ENCODE measurements at regions not wholly inside any gene's neighbourhood (a gene's known extent, or its start where the extent isn't known, plus 50 kb on each side); places are given as distances from the start of the nearest gene placed in this dataset.

GRCh38 chr5:27479859-27480258 lies 441.5 kb upstream of the CDH9 start:
- Histone ChIP-seq H3K4me3 (ENCODE audit: low read length) (no peak overlapping the region), H3K27me3 (ENCODE audit: control insufficient read depth, insufficient read depth, low read length) (no peaks in the 10 kb centered on the region), H3K36me3 (ENCODE audit: control insufficient read depth, insufficient read depth, low read length) (peaks cover 26% of the 10 kb centered on the region; the same call in 1 of the 2 replicates), H3K9me3 (ENCODE audit: control insufficient read depth, insufficient read depth, low read length) (peaks cover 3% of the 10 kb centered on the region; the same call in 1 of the 2 replicates), H3K4me1 (ENCODE audit: control insufficient read depth, insufficient read depth, low read length) (no peaks in the 10 kb centered on the region), H3K27ac (ENCODE audit: low read length) (no peak overlapping the region)
- WGBS (ENCODE audit: insufficient coverage, insufficient read length): no CpG with 5 or more reads among the region's 4 CpGs
- no peak for DNase-seq (ENCODE audit: low read depth, low spot score)

- WGBS (ENCODE audit: insufficient coverage, insufficient read length): no CpG with 5 or more reads among the region's 4 CpGs
- Histone ChIP-seq H3K27ac (ENCODE audit: low read length) (no peak overlapping the region), H3K4me3 (ENCODE audit: low read length) (no peak overlapping the region), H3K9me3 (ENCODE audit: control insufficient read depth, insufficient read depth, low read length) (peaks cover 3% of the 10 kb centered on the region; the same call in 1 of the 2 replicates), H3K4me1 (ENCODE audit: control insufficient read depth, insufficient read depth, low read length) (no peaks in the 10 kb centered on the region), H3K36me3 (ENCODE audit: control insufficient read depth, insufficient read depth, low read length) (peaks cover 26% of the 10 kb centered on the region; the same call in 1 of the 2 replicates), H3K27me3 (ENCODE audit: control insufficient read depth, insufficient read depth, low read length) (no peaks in the 10 kb centered on the region)
- no peak for DNase-seq (ENCODE audit: low read depth, low spot score)
Measured at GRCh38 chr5:27477550-27477949, 439.2 kb upstream of the CDH9 start.

GRCh38 chr5:27476356-27476988 lies 438.1 kb upstream of the CDH9 start:
- Histone ChIP-seq H3K4me3 (ENCODE audit: low read length) (no peak overlapping the region), H3K36me3 (ENCODE audit: control insufficient read depth, insufficient read depth, low read length) (peaks cover 26% of the 10 kb centered on the region; the same call in 1 of the 2 replicates), H3K27me3 (ENCODE audit: control insufficient read depth, insufficient read depth, low read length) (no peaks in the 10 kb centered on the region), H3K9me3 (ENCODE audit: control insufficient read depth, insufficient read depth, low read length) (peaks cover 3% of the 10 kb centered on the region; the same call in 1 of the 2 replicates), H3K27ac (ENCODE audit: low read length) (no peak overlapping the region), H3K4me1 (ENCODE audit: control insufficient read depth, insufficient read depth, low read length) (no peaks in the 10 kb centered on the region)
- no peak for DNase-seq (ENCODE audit: low read depth, low spot score)
- WGBS (ENCODE audit: insufficient coverage, insufficient read length): no CpG with 5 or more reads among the region's 2 CpGs

GRCh38 chr5:27475063-27475462 lies 436.7 kb upstream of the CDH9 start:
- no peak overlapping the region for H3K27ac ChIP-seq (ENCODE audit: low read length)
- peaks cover 26% of the 10 kb centered on the region; the same call in 1 of the 2 replicates for H3K36me3 ChIP-seq (ENCODE audit: control insufficient read depth, insufficient read depth, low read length)
- no peak for DNase-seq (ENCODE audit: low read depth, low spot score)
- peaks cover 3% of the 10 kb centered on the region; the same call in 1 of the 2 replicates for H3K9me3 ChIP-seq (ENCODE audit: control insufficient read depth, insufficient read depth, low read length)
- no peaks in the 10 kb centered on the region for H3K27me3 ChIP-seq (ENCODE audit: control insufficient read depth, insufficient read depth, low read length)
- H3K4me3 ChIP-seq (ENCODE audit: low read length): no peak overlapping the region
- WGBS (ENCODE audit: insufficient coverage, insufficient read length): no CpG with 5 or more reads among the region's 1 CpG
- H3K4me1 ChIP-seq (ENCODE audit: control insufficient read depth, insufficient read depth, low read length): no peaks in the 10 kb centered on the region

- DNase-seq (ENCODE audit: low read depth, low spot score): no peak
- Histone ChIP-seq H3K4me1 (ENCODE audit: control insufficient read depth, insufficient read depth, low read length) (no peaks in the 10 kb centered on the region), H3K36me3 (ENCODE audit: control insufficient read depth, insufficient read depth, low read length) (peaks cover 26% of the 10 kb centered on the region; the same call in 1 of the 2 replicates), H3K9me3 (ENCODE audit: control insufficient read depth, insufficient read depth, low read length) (peaks cover 3% of the 10 kb centered on the region; the same call in 1 of the 2 replicates), H3K27me3 (ENCODE audit: control insufficient read depth, insufficient read depth, low read length) (no peaks in the 10 kb centered on the region), H3K27ac (ENCODE audit: low read length) (no peak overlapping the region), H3K4me3 (ENCODE audit: low read length) (peak overlapping the region; percentile 17; the same call in 1 of the 2 replicates)
Measured at GRCh38 chr5:27474395-27474794, 436.0 kb upstream of the CDH9 start.

- Histone ChIP-seq H3K36me3 (ENCODE audit: control insufficient read depth, insufficient read depth, low read length) (peaks cover 26% of the 10 kb centered on the region; the same call in 1 of the 2 replicates), H3K4me3 (ENCODE audit: low read length) (peak overlapping the region; percentile 84; the same call in 1 of the 2 replicates), H3K27me3 (ENCODE audit: control insufficient read depth, insufficient read depth, low read length) (no peaks in the 10 kb centered on the region), H3K9me3 (ENCODE audit: control insufficient read depth, insufficient read depth, low read length) (peaks cover 3% of the 10 kb centered on the region; the same call in 1 of the 2 replicates), H3K4me1 (ENCODE audit: control insufficient read depth, insufficient read depth, low read length) (no peaks in the 10 kb centered on the region), H3K27ac (ENCODE audit: low read length) (no peak overlapping the region)
- no peak for DNase-seq (ENCODE audit: low read depth, low spot score)
- no CpG with 5 or more reads among the region's 2 CpGs for WGBS (ENCODE audit: insufficient coverage, insufficient read length)
Measured at GRCh38 chr5:27474047-27474309, 435.6 kb upstream of the CDH9 start.

- H3K36me3 ChIP-seq (ENCODE audit: control insufficient read depth, insufficient read depth, low read length): peaks cover 26% of the 10 kb centered on the region; the same call in 1 of the 2 replicates
- WGBS (ENCODE audit: insufficient coverage, insufficient read length): no CpG with 5 or more reads among the region's 5 CpGs
- H3K27me3 ChIP-seq (ENCODE audit: control insufficient read depth, insufficient read depth, low read length): no peaks in the 10 kb centered on the region
- H3K4me3 ChIP-seq (ENCODE audit: low read length): peak overlapping the region; percentile 84; the same call in 1 of the 2 replicates
- H3K4me1 ChIP-seq (ENCODE audit: control insufficient read depth, insufficient read depth, low read length): no peaks in the 10 kb centered on the region
- no peak for DNase-seq (ENCODE audit: low read depth, low spot score)
- H3K27ac ChIP-seq (ENCODE audit: low read length): no peak overlapping the region
- H3K9me3 ChIP-seq (ENCODE audit: control insufficient read depth, insufficient read depth, low read length): peaks cover 3% of the 10 kb centered on the region; the same call in 1 of the 2 replicates
Measured at GRCh38 chr5:27473307-27474046, 435.1 kb upstream of the CDH9 start.

GRCh38 chr5:27472871-27473270 lies 434.5 kb upstream of the CDH9 start:
- WGBS (ENCODE audit: insufficient coverage, insufficient read length): no CpG with 5 or more reads among the region's 4 CpGs
- DNase-seq (ENCODE audit: low read depth, low spot score): no peak
- peaks cover 26% of the 10 kb centered on the region; the same call in 1 of the 2 replicates for H3K36me3 ChIP-seq (ENCODE audit: control insufficient read depth, insufficient read depth, low read length)
- peak overlapping the region; percentile 84; the same call in 1 of the 2 replicates for H3K4me3 ChIP-seq (ENCODE audit: low read length)
- no peak overlapping the region for H3K27ac ChIP-seq (ENCODE audit: low read length)
- H3K9me3 ChIP-seq (ENCODE audit: control insufficient read depth, insufficient read depth, low read length): peaks cover 3% of the 10 kb centered on the region; the same call in 1 of the 2 replicates
- H3K27me3 ChIP-seq (ENCODE audit: control insufficient read depth, insufficient read depth, low read length): no peaks in the 10 kb centered on the region
- H3K4me1 ChIP-seq (ENCODE audit: control insufficient read depth, insufficient read depth, low read length): no peaks in the 10 kb centered on the region

- H3K27me3 ChIP-seq (ENCODE audit: control insufficient read depth, insufficient read depth, low read length): no peaks in the 10 kb centered on the region
- no peaks in the 10 kb centered on the region for H3K4me1 ChIP-seq (ENCODE audit: control insufficient read depth, insufficient read depth, low read length)
- WGBS (ENCODE audit: insufficient coverage, insufficient read length): no CpG with 5 or more reads among the region's 11 CpGs
- H3K36me3 ChIP-seq (ENCODE audit: control insufficient read depth, insufficient read depth, low read length): peaks cover 20% of the 10 kb centered on the region; the same call in 1 of the 2 replicates
- H3K9me3 ChIP-seq (ENCODE audit: control insufficient read depth, insufficient read depth, low read length): peaks cover 3% of the 10 kb centered on the region; the same call in 1 of the 2 replicates
- peak overlapping the region; percentile 84; the same call in 1 of the 2 replicates for H3K4me3 ChIP-seq (ENCODE audit: low read length)
- DNase-seq (ENCODE audit: low read depth, low spot score): peak; percentile 91
- H3K27ac ChIP-seq (ENCODE audit: low read length): no peak overlapping the region
Measured at GRCh38 chr5:27472000-27472763, 433.8 kb upstream of the CDH9 start.

GRCh38 chr5:27466959-27467358 lies 428.6 kb upstream of the CDH9 start:
- WGBS (ENCODE audit: insufficient coverage, insufficient read length): no CpG with 5 or more reads among the region's 1 CpG
- Histone ChIP-seq H3K27me3 (ENCODE audit: control insufficient read depth, insufficient read depth, low read length) (no peaks in the 10 kb centered on the region), H3K4me1 (ENCODE audit: control insufficient read depth, insufficient read depth, low read length) (no peaks in the 10 kb centered on the region), H3K36me3 (ENCODE audit: control insufficient read depth, insufficient read depth, low read length) (no peaks in the 10 kb centered on the region), H3K9me3 (ENCODE audit: control insufficient read depth, insufficient read depth, low read length) (no peaks in the 10 kb centered on the region), H3K27ac (ENCODE audit: low read length) (no peak overlapping the region), H3K4me3 (ENCODE audit: low read length) (no peak overlapping the region)
- DNase-seq (ENCODE audit: low read depth, low spot score): no peak

Measured in iPS DF 6.9 (cell line).